ENCODE measurements at regions not wholly inside any gene's neighbourhood (a gene's known extent, or its start where the extent isn't known, plus 50 kb on each side); places are given as distances from the start of the nearest gene placed in this dataset.
"Not testable (repeated sequence)": the region's sequence is repeated elsewhere in the genome, so short reads cannot be mapped to it uniquely, and the experiment has no call there.

GRCh38 chr2:58620896-58621295 is 379.8 kb upstream of the FANCL start:
- DNase-seq (ENCODE audit: low read depth in 3 of 3) = no peak

- no peak for DNase-seq (ENCODE audit: low read depth in 3 of 3)
These were observed 379.0 kb upstream of the FANCL start for GRCh38 chr2:58620093-58620492.

GRCh38 chr2:58616961-58617360 is 375.8 kb upstream of the FANCL start:
- DNase-seq (ENCODE audit: low read depth in 3 of 3) = no peak

- no peak for DNase-seq (ENCODE audit: low read depth in 3 of 3)
These were observed 373.1 kb upstream of the FANCL start for GRCh38 chr2:58614219-58614618.

- DNase-seq (ENCODE audit: low read depth in 3 of 3) = no peak
These were observed 371.8 kb upstream of the FANCL start for GRCh38 chr2:58612973-58613372.

- no peak for DNase-seq (ENCODE audit: low read depth in 3 of 3)
These were observed 368.2 kb upstream of the FANCL start for GRCh38 chr2:58609326-58609725.

- no peak for DNase-seq (ENCODE audit: low read depth in 3 of 3)
These were observed 367.0 kb upstream of the FANCL start for GRCh38 chr2:58608146-58608545.

- DNase-seq (ENCODE audit: low read depth in 3 of 3) = no peak
These were observed 366.3 kb upstream of the FANCL start for GRCh38 chr2:58607448-58607847.

GRCh38 chr2:58606799-58607198 is 365.7 kb upstream of the FANCL start:
- DNase-seq (ENCODE audit: low read depth in 3 of 3) = no peak

GRCh38 chr2:58604096-58604495 is 363.0 kb upstream of the FANCL start:
- DNase-seq (ENCODE audit: low read depth in 3 of 3) = no peak

GRCh38 chr2:58601017-58601416 is 359.9 kb upstream of the FANCL start:
- DNase-seq (ENCODE audit: low read depth in 3 of 3) = no peak

GRCh38 chr2:58598171-58598570 is 357.0 kb upstream of the FANCL start:
- no peak for DNase-seq (ENCODE audit: low read depth in 3 of 3)

- no peak for DNase-seq (ENCODE audit: low read depth in 3 of 3)
These were observed 354.6 kb upstream of the FANCL start for GRCh38 chr2:58595714-58596113.

GRCh38 chr2:58594762-58595161 is 353.6 kb upstream of the FANCL start:
- DNase-seq (ENCODE audit: low read depth in 3 of 3) = no peak

GRCh38 chr2:58594175-58594574 is 353.1 kb upstream of the FANCL start:
- DNase-seq (ENCODE audit: low read depth in 3 of 3) = no peak

- not testable (repeated sequence) for DNase-seq (ENCODE audit: low read depth in 3 of 3)
These were observed 345.1 kb upstream of the FANCL start for GRCh38 chr2:58586178-58586577.

GRCh38 chr2:58585233-58585632 is 344.1 kb upstream of the FANCL start:
- no peak for DNase-seq (ENCODE audit: low read depth in 3 of 3)

- DNase-seq (ENCODE audit: low read depth in 3 of 3) = no peak
These were observed 343.5 kb upstream of the FANCL start for GRCh38 chr2:58584606-58585118.

GRCh38 chr2:58578276-58578675 is 337.2 kb upstream of the FANCL start:
- DNase-seq (ENCODE audit: low read depth in 3 of 3) = no peak

GRCh38 chr2:58574873-58575272 is 333.7 kb upstream of the FANCL start:
- DNase-seq (ENCODE audit: low read depth in 3 of 3) = no peak

GRCh38 chr2:58572731-58573130 is 331.6 kb upstream of the FANCL start:
- no peak for DNase-seq (ENCODE audit: low read depth in 3 of 3)

- no peak for DNase-seq (ENCODE audit: low read depth in 3 of 3)
These were observed 330.2 kb upstream of the FANCL start for GRCh38 chr2:58571181-58571852.

- no peak for DNase-seq (ENCODE audit: low read depth in 3 of 3)
These were observed 328.5 kb upstream of the FANCL start for GRCh38 chr2:58569475-58570185.

Data from stimulated activated CD4-positive, alpha-beta T cell treated with anti-CD3 and anti-CD28 coated beads, TNF-alpha, amount 100 ng/mL, for 4 hours (primary cell).